Right lobe of liver (tissue), 6 donors: ENCODE measurements at regions not wholly inside any gene's neighbourhood (a gene's known extent, or its start where the extent isn't known, plus 50 kb on each side); places are given as distances from the start of the nearest gene placed in this dataset.

Experiments
- ATAC-seq, 4 donors: fragments of 200-7000 bp; cut with Tn5 transposase; one replicate each; pipeline ENCODE4 v1.9.1; 2020; ENCODE audit warnings: mild to moderate bottlenecking in 4 of 4, moderate library complexity in 4 of 4
- DNase-seq, 3 donors: peaks; one replicate each; pipeline ENCODE4 v3.0.0-alpha.2; 2020
- H3K27ac ChIP-seq, 3 donors: fragments of 200-600 bp; one replicate each; pipeline ENCODE4 v1.8.0; 2022
- H3K27me3 ChIP-seq, 2 donors: fragments of 200-600 bp; one replicate each; pipeline ENCODE4 v1.8.0; 2022
- H3K36me3 ChIP-seq, 4 donors: fragments of 200-600 bp; sonication (generic) in 1 of 4; one replicate each; pipeline versions ENCODE4 v1.5.1 to v1.8.0; 2017 to 2022; ENCODE audit warnings: control low read depth in 1 of 4
- H3K4me1 ChIP-seq, 4 donors: fragments of 200-600 bp; sonication (generic) in 1 of 4; one replicate each; pipeline versions ENCODE4 v1.5.1 to v1.8.0; 2017 to 2022; ENCODE audit warnings: control low read depth in 1 of 4
- H3K4me3 ChIP-seq, 3 donors: fragments of 200-600 bp; one replicate each; pipeline ENCODE4 v1.8.0; 2022
- H3K9me3 ChIP-seq, 4 donors: fragments of 200-600 bp; sonication (generic) in 1 of 4; one replicate each; pipeline versions ENCODE4 v1.5.1 to v1.8.0; 2017 to 2022; ENCODE audit warnings: control low read depth in 1 of 4
- POLR2A ChIP-seq: fragments of 450-650 bp; IDR thresholded peaks from one replicate; pipeline ENCODE4 v1.6.1; 2017; ENCODE audit warnings: antibody characterized with exemption, mild to moderate bottlenecking
- WGBS: methylation state at CpG from one replicate; pipeline ENCODE4 v1.1.6; 2018; ENCODE audit warnings: low coverage, low lambda C conversion rate; ENCODE audit not compliant: insufficient coverage; ENCODE audit errors: missing lambda C conversion rate; 5-methylcytosine and 5-hydroxymethylcytosine counted together
- intact Hi-C, 2 donors: fragments of 100-400 bp; cut with DNase I; formaldehyde crosslinking; loops; one replicate each; pipeline versions ENCODE4 v1.11.2 to v1.14.1; 2022
- TF ChIP-seq, protein P1 (sequence below), 4 donors: fragments of 200-600 bp in 3 of 4; fragments of 450-650 bp in 1 of 4; IDR thresholded peaks; one replicate each; pipeline versions ENCODE4 v1.5.1 to v1.8.0; 2016 to 2022; ENCODE audit warnings: antibody characterized with exemption in 4 of 4, mild to moderate bottlenecking in 2 of 4
- donor health status: DM: no; HTN: yes; CAD: no.
- donor health status: DM: no; HTN: no; CAD: no.
- donor health status: DM: no; HTN: no; CAD: no.
- donor health status: DM: no; HTN: yes; CAD: no.
- donor health status: DM: no; HTN: yes; CAD: no.

DNA sequence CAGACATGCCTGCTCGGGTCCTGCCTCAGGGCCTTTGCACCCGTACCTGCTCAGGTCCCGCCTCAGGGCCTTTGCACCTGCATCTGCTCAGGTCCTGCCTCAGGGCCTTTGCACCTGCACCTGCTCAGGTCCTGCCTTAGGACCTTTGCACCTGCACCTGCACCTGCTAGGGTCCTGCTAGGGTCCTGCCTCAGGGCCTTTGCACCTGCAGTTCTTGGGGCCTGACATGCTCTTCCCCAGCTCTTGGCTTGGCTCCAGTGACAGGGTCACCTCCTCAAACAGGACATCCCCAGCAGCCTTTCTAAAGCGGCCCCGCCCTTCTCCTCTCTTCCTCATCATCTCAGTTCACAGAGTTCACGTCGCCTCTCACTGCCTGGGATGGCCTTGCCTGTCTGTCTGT is 54.9 kb upstream of the NCOR2 start:
- intact Hi-C loops, result no loop called here
- Histone ChIP-seq H3K27ac (no peak overlapping the region), H3K9me3 (no peaks in the 10 kb centered on the region), H3K36me3 (no peaks in the 10 kb centered on the region), H3K4me3 (no peak overlapping the region), H3K4me1 (peaks cover 0 to 4% (median 0%) of the 10 kb centered on the region in 4 donors), H3K27me3 (no peaks in the 10 kb centered on the region)
- no peak for DNase-seq
- ATAC-seq, result no peak
- WGBS, result 81% methylated on average over 4 of the region's 7 CpGs
- TF ChIP-seq, protein P1, sequence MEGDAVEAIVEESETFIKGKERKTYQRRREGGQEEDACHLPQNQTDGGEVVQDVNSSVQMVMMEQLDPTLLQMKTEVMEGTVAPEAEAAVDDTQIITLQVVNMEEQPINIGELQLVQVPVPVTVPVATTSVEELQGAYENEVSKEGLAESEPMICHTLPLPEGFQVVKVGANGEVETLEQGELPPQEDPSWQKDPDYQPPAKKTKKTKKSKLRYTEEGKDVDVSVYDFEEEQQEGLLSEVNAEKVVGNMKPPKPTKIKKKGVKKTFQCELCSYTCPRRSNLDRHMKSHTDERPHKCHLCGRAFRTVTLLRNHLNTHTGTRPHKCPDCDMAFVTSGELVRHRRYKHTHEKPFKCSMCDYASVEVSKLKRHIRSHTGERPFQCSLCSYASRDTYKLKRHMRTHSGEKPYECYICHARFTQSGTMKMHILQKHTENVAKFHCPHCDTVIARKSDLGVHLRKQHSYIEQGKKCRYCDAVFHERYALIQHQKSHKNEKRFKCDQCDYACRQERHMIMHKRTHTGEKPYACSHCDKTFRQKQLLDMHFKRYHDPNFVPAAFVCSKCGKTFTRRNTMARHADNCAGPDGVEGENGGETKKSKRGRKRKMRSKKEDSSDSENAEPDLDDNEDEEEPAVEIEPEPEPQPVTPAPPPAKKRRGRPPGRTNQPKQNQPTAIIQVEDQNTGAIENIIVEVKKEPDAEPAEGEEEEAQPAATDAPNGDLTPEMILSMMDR (IDR thresholded peaks at IDR 0.05), result no peak
- TF ChIP-seq POLR2A, result no peak

DNA sequence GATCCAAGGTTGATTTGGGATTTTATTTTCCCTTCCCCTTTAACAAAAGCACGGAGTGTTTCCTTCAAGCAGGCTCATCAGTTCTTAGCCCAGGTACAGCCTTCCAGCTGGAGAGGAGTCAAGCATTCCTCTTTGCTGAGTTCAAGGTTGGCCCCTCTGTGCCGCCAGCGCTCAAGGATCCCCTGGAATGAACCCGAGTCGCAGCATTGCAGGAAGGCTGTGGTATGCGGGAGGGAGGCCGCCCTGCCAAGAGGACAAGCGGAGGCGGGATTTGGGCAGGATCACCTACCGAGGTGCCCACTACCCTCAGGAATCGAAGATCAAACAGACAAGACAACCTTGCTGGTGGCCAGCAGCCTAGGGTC is 53.9 kb upstream of the NCOR2 start:
- intact Hi-C loops, result no loop called here
- H3K4me1 ChIP-seq, result peaks cover 0 to 4% (median 0%) of the 10 kb centered on the region in 4 donors
- no peak for DNase-seq
- no peaks in the 10 kb centered on the region for H3K36me3 ChIP-seq
- H3K9me3 ChIP-seq, result no peaks in the 10 kb centered on the region
- TF ChIP-seq, protein P1 (IDR thresholded peaks at IDR 0.05), result no peak
- no peak for TF ChIP-seq POLR2A
- no peak overlapping the region for H3K27ac ChIP-seq
- WGBS, result 80% methylated on average over 2 of the region's 11 CpGs
- no peak overlapping the region for H3K4me3 ChIP-seq
- no peaks in the 10 kb centered on the region for H3K27me3 ChIP-seq
- ATAC-seq, result no peak

DNA sequence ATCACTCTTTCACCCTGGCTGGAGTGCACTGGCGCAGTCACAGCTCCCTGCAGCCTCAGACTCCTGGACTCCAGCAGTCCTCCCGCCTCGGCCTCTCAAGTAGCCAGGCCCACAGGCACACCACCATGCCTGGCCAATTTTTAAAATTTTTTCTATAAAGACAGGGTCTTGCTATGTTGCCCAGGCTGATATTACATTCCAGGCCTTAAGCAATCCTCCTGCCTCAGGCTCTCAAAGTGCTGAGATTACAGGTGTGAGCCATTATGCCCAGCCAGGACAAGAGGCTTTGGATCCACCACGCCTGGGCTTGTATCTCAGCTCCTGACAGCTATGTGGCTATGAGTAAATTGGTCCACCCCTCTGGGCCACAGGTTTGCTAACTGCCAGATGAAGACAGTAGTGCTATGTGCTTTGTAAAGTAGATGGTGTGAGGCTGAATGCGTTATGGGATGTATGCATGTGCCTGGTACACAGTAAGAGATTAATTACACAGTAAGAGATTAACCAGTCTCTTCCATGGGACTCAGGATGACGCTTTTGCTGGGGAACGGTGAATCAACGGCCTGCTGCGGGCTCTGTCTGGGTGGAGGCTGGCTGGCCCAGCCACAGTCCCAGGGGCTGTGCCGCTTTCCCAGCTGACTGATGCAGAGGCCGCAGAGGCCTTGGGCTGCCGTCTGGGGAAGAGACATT is 53.3 kb upstream of the NCOR2 start:
- Histone ChIP-seq H3K4me1 (peaks cover 0 to under 1% (median 0%) of the 10 kb centered on the region in 4 donors), H3K4me3 (no peak overlapping the region), H3K27ac (no peak overlapping the region), H3K36me3 (no peaks in the 10 kb centered on the region), H3K27me3 (no peaks in the 10 kb centered on the region), H3K9me3 (no peaks in the 10 kb centered on the region)
- TF ChIP-seq, protein P1 (IDR thresholded peaks at IDR 0.05), result no peak
- TF ChIP-seq POLR2A, result no peak
- DNase-seq (no peak), ATAC-seq (no peak)
- 92% methylated on average over 6 of the region's 12 CpGs for WGBS
- intact Hi-C loops, result no loop called here

DNA sequence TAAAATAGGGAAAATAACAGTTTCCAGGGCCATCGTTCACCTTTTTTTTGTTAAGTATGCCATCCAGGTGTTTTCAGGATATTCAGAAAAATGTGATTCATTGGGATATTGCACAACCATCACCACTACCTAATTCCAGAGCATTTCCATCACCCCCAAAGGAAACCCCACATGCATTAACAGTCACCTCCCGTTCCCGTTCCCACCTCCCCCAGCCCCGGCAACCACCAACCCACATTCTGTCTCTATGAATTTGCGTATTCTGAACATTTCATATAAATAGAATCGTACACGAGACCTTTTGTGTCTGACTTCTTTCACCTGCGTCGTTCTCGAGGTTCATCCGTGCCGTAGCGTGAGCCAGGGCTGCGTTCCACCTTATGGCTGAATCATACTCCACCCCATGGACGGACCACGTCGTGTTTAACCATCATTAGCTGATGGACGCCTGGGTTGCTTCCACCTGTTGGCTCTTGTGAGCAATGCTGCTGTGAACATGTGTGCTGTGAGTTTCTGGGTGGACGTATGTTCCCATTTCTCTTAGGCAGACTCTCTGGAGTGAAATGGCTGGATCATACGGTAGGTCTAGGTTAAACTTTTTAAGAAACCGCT is 51.0 kb upstream of the NCOR2 start:
- H3K9me3 ChIP-seq, result no peaks in the 10 kb centered on the region
- ATAC-seq, result no peak
- 78% methylated on average over 20 of the region's 21 CpGs for WGBS
- intact Hi-C loops, result no loop called here
- no peaks in the 10 kb centered on the region for H3K4me1 ChIP-seq
- no peaks in the 10 kb centered on the region for H3K27me3 ChIP-seq
- DNase-seq, result no peak
- H3K27ac ChIP-seq, result no peak overlapping the region
- no peak for TF ChIP-seq POLR2A
- TF ChIP-seq, protein P1 (IDR thresholded peaks at IDR 0.05), result no peak
- H3K4me3 ChIP-seq, result no peak overlapping the region
- H3K36me3 ChIP-seq, result no peaks in the 10 kb centered on the region
